ENCODE measurements at regions not wholly inside any gene's neighbourhood (a gene's known extent, or its start where the extent isn't known, plus 50 kb on each side); places are given as distances from the start of the nearest gene placed in this dataset.

DNA sequence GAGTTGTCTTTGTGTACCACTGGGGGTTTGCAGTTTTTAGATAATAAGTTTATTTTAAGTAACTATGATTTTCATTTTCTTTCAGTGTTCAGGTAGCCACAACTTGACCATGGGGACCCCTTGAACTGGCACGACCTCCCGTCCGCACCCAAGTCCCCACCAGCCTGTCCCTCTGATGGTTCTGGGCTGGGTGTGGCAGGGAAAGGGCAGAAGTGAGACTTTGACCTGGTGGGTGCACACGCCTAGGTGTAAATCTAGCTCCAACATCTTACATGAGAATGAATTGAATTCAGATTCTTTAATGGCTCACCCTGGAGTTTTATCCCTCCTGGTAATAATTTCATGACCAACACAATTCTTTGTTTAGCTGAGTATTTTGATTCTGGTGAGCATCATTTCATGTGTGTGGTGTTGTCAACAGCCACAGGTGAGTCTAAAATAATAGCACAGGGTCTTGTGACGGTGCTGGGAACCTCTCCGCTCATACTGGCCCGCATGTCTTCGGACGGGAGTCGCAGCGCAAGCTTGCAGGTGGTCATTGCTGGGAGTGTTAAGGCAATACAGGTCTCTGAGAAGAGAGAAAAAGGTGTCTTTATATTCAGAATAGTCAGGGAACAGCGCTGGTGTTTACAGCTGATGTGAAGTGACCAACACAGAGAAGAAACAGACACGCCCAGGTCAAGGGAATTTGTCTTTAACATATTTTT lies 50.8 kb upstream of the POFUT2 start:
- no peak overlapping the region for H3K27ac ChIP-seq (ENCODE audit: low read depth, low read length)

GRCh38 chr21:45339421-45340402 lies 52.0 kb upstream of the POFUT2 start:
- H3K27me3 ChIP-seq (ENCODE audit: control insufficient read depth in 5 of 5, insufficient read depth in 4 of 5, low read length in 5 of 5), result no peaks in the 10 kb centered on the region
- no peaks in the 10 kb centered on the region for H3K9me3 ChIP-seq (ENCODE audit: control insufficient read depth in 5 of 5, low read length in 5 of 5)
- no peak overlapping the region for H3K4me3 ChIP-seq (ENCODE audit: low read depth in 1 of 5, low read length in 5 of 5)
- peaks cover 0 to 28% (median 13%) of the 10 kb centered on the region in 5 donors for H3K4me1 ChIP-seq (ENCODE audit: control insufficient read depth in 5 of 5, insufficient read depth in 5 of 5, low read length in 5 of 5)
- no peak overlapping the region for H3K27ac ChIP-seq (ENCODE audit: low read depth, low read length)
- H3K36me3 ChIP-seq (ENCODE audit: control insufficient read depth in 5 of 5, insufficient read depth in 5 of 5, low read length in 5 of 5), result no peaks in the 10 kb centered on the region
- no peak overlapping the region for H3K9ac ChIP-seq (ENCODE audit: low read length in 5 of 5)

More for the DNA sequence above, 50.8 kb upstream of the POFUT2 start:
- peaks cover 0 to 28% (median 13%) of the 10 kb centered on the region in 5 donors for H3K4me1 ChIP-seq (ENCODE audit: control insufficient read depth in 5 of 5, insufficient read depth in 5 of 5, low read length in 5 of 5)
- no peaks in the 10 kb centered on the region for H3K36me3 ChIP-seq (ENCODE audit: control insufficient read depth in 5 of 5, insufficient read depth in 5 of 5, low read length in 5 of 5)
- no peaks in the 10 kb centered on the region for H3K27me3 ChIP-seq (ENCODE audit: control insufficient read depth in 5 of 5, insufficient read depth in 4 of 5, low read length in 5 of 5)
- H3K4me3 ChIP-seq (ENCODE audit: low read depth in 1 of 5, low read length in 5 of 5), result no peak overlapping the region
- no peaks in the 10 kb centered on the region for H3K9me3 ChIP-seq (ENCODE audit: control insufficient read depth in 5 of 5, low read length in 5 of 5)
- no peak overlapping the region for H3K9ac ChIP-seq (ENCODE audit: low read length in 5 of 5)

- peaks cover 0 to 28% (median 13%) of the 10 kb centered on the region in 5 donors for H3K4me1 ChIP-seq (ENCODE audit: control insufficient read depth in 5 of 5, insufficient read depth in 5 of 5, low read length in 5 of 5)
- H3K27ac ChIP-seq (ENCODE audit: low read depth, low read length), result no peak overlapping the region
- H3K36me3 ChIP-seq (ENCODE audit: control insufficient read depth in 5 of 5, insufficient read depth in 5 of 5, low read length in 5 of 5), result no peaks in the 10 kb centered on the region
- no peaks in the 10 kb centered on the region for H3K9me3 ChIP-seq (ENCODE audit: control insufficient read depth in 5 of 5, low read length in 5 of 5)
- no peaks in the 10 kb centered on the region for H3K27me3 ChIP-seq (ENCODE audit: control insufficient read depth in 5 of 5, insufficient read depth in 4 of 5, low read length in 5 of 5)
- no peak overlapping the region for H3K9ac ChIP-seq (ENCODE audit: low read length in 5 of 5)
- no peak overlapping the region for H3K4me3 ChIP-seq (ENCODE audit: low read depth in 1 of 5, low read length in 5 of 5)
These were observed 52.8 kb upstream of the POFUT2 start for GRCh38 chr21:45340515-45340914.

DNA sequence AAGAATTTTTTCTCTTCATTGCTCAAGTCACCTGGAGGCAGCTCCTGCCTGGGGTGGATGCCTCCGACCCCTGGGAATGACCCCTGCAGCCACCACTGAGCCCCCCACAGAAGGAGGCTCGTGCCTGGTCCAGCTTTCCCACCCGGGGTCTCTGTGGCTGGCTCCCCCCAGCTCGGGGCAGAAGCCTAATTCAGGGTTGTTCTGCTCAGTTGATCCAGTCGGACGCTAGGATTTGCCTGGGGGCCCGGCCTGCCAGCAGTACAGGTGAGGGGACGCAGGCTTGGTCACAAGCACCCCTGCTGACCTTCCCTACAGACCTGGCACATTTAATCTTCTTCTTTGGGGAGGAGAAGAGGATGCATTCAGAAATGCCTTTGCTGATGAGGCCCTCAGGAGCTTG lies 53.6 kb upstream of the POFUT2 start:
- H3K27ac ChIP-seq (ENCODE audit: low read depth, low read length), result no peak overlapping the region
- no peaks in the 10 kb centered on the region for H3K36me3 ChIP-seq (ENCODE audit: control insufficient read depth in 5 of 5, insufficient read depth in 5 of 5, low read length in 5 of 5)

GRCh38 chr21:45341779-45342178 lies 54.1 kb upstream of the POFUT2 start:
- H3K4me3 ChIP-seq (ENCODE audit: low read depth in 1 of 5, low read length in 5 of 5), result no peak overlapping the region
- H3K4me1 ChIP-seq (ENCODE audit: control insufficient read depth in 5 of 5, insufficient read depth in 5 of 5, low read length in 5 of 5), result peaks cover 0 to 25% (median 7%) of the 10 kb centered on the region in 5 donors
- no peaks in the 10 kb centered on the region for H3K36me3 ChIP-seq (ENCODE audit: control insufficient read depth in 5 of 5, insufficient read depth in 5 of 5, low read length in 5 of 5)
- H3K9ac ChIP-seq (ENCODE audit: low read length in 5 of 5), result no peak overlapping the region
- H3K9me3 ChIP-seq (ENCODE audit: control insufficient read depth in 5 of 5, low read length in 5 of 5), result no peaks in the 10 kb centered on the region
- H3K27me3 ChIP-seq (ENCODE audit: control insufficient read depth in 5 of 5, insufficient read depth in 4 of 5, low read length in 5 of 5), result no peaks in the 10 kb centered on the region
- no peak overlapping the region for H3K27ac ChIP-seq (ENCODE audit: low read depth, low read length)

More for the DNA sequence above, 53.6 kb upstream of the POFUT2 start:
- Histone ChIP-seq H3K27me3 (ENCODE audit: control insufficient read depth in 5 of 5, insufficient read depth in 4 of 5, low read length in 5 of 5) (no peaks in the 10 kb centered on the region), H3K9ac (ENCODE audit: low read length in 5 of 5) (no peak overlapping the region), H3K9me3 (ENCODE audit: control insufficient read depth in 5 of 5, low read length in 5 of 5) (no peaks in the 10 kb centered on the region), H3K4me1 (ENCODE audit: control insufficient read depth in 5 of 5, insufficient read depth in 5 of 5, low read length in 5 of 5) (peaks cover 0 to 28% (median 12%) of the 10 kb centered on the region in 5 donors), H3K4me3 (ENCODE audit: low read depth in 1 of 5, low read length in 5 of 5) (no peak overlapping the region)

GRCh38 chr21:45343891-45344290 lies 56.2 kb upstream of the POFUT2 start:
- Histone ChIP-seq H3K9ac (ENCODE audit: low read length in 5 of 5) (no peak overlapping the region), H3K36me3 (ENCODE audit: control insufficient read depth in 5 of 5, insufficient read depth in 5 of 5, low read length in 5 of 5) (no peaks in the 10 kb centered on the region), H3K27me3 (ENCODE audit: control insufficient read depth in 5 of 5, insufficient read depth in 4 of 5, low read length in 5 of 5) (peaks cover 0 to 6% (median 0%) of the 10 kb centered on the region in 5 donors), H3K27ac (ENCODE audit: low read depth, low read length) (no peak overlapping the region), H3K4me3 (ENCODE audit: low read depth in 1 of 5, low read length in 5 of 5) (no peak overlapping the region), H3K4me1 (ENCODE audit: control insufficient read depth in 5 of 5, insufficient read depth in 5 of 5, low read length in 5 of 5) (peaks cover 4 to 34% (median 14%) of the 10 kb centered on the region in 5 donors), H3K9me3 (ENCODE audit: control insufficient read depth in 5 of 5, low read length in 5 of 5) (no peaks in the 10 kb centered on the region)

- Histone ChIP-seq H3K4me1 (ENCODE audit: control insufficient read depth in 5 of 5, insufficient read depth in 5 of 5, low read length in 5 of 5) (peaks cover 4 to 39% (median 21%) of the 10 kb centered on the region in 5 donors), H3K36me3 (ENCODE audit: control insufficient read depth in 5 of 5, insufficient read depth in 5 of 5, low read length in 5 of 5) (no peaks in the 10 kb centered on the region), H3K27ac (ENCODE audit: low read depth, low read length) (no peak overlapping the region), H3K9me3 (ENCODE audit: control insufficient read depth in 5 of 5, low read length in 5 of 5) (no peaks in the 10 kb centered on the region), H3K27me3 (ENCODE audit: control insufficient read depth in 5 of 5, insufficient read depth in 4 of 5, low read length in 5 of 5) (peaks cover 0 to 6% (median 0%) of the 10 kb centered on the region in 5 donors), H3K9ac (ENCODE audit: low read length in 5 of 5) (no peak overlapping the region), H3K4me3 (ENCODE audit: low read depth in 1 of 5, low read length in 5 of 5) (no peak overlapping the region)
These were observed 56.9 kb upstream of the POFUT2 start for GRCh38 chr21:45344576-45344975.

DNA sequence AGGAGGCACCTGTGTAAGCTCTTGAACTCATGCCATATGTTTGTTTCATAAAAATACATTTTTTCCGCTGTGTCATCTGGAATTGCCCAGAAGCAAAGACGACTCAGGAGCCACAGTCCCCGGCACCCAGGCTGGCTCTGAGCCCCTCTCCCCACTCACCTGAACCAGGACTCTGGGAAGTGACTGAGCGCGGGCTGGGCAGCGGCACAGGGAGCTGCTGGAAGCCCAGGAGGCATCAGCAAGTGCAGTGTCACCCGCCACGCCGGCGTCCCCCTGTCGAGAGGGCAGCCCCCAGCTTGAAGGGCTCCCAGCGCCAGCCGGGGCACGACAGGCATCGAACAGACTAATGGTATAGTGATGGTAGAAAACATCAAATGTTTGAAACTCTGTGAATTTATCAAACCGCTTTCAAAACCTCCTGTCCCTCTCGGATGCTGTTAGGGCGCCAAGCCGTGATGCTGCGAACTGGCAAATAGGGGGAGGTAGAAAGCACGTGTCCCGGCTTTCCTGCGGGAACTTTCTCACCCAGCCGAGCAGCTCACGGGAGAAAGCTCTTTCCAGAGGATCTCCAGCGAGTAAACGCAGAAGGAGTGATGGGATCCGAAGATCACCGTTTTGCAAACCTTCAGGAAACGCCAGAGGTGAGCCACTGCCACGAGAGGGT lies 57.8 kb upstream of the COL18A1 start:
- Histone ChIP-seq H3K27me3 (ENCODE audit: control insufficient read depth in 5 of 5, insufficient read depth in 4 of 5, low read length in 5 of 5) (peaks cover 0 to 6% (median 0%) of the 10 kb centered on the region in 5 donors), H3K27ac (ENCODE audit: low read depth, low read length) (no peak overlapping the region), H3K9me3 (ENCODE audit: control insufficient read depth in 5 of 5, low read length in 5 of 5) (no peaks in the 10 kb centered on the region), H3K9ac (ENCODE audit: low read length in 5 of 5) (no peak overlapping the region), H3K36me3 (ENCODE audit: control insufficient read depth in 5 of 5, insufficient read depth in 5 of 5, low read length in 5 of 5) (no peaks in the 10 kb centered on the region), H3K4me1 (ENCODE audit: control insufficient read depth in 5 of 5, insufficient read depth in 5 of 5, low read length in 5 of 5) (peaks cover 16 to 48% (median 45%) of the 10 kb centered on the region in 5 donors), H3K4me3 (ENCODE audit: low read depth in 1 of 5, low read length in 5 of 5) (no peak overlapping the region)

DNA sequence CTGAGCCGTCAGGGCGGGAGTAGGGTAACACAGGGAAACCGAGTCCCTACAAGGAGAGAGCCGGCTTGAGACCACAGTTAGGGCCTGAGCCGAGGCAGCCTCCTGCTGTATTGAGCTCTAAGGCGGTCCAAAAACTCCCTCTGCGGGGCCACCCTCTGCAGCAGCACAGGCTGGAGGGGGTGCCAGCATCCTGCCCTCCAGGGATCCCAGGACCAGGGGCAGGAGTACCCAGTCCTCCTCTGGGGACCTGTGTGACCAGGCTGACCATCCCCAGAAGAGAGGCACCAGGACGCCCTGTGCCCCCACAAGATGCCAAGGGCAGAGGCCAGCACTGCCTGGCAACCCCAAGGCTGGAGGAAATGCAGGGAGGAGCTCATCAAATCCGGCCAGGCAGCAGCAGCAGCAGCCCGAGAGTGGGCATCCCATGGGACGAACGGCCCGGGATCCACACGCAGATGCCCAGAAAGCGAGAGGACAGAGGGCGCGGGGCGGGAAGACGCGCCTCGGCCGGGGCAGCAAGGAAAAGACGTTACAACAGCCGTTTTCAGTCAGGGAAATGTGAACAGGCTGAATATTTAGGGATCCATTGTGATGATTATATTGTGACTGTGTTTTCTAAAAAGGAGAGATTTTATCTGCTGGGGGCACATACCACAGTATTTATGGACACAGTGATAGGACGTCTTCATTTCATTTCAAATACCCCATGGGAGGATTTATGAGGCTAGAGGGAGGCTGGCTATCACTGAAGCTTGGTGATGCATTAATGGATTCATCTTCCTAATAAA lies 57.1 kb upstream of the COL18A1 start:
- peak overlapping the region; percentile 23 for H3K27ac ChIP-seq (ENCODE audit: low read depth, low read length)

More for the DNA sequence above, 57.1 kb upstream of the COL18A1 start:
- Histone ChIP-seq H3K9ac (ENCODE audit: low read length in 5 of 5) (no peak overlapping the region), H3K4me3 (ENCODE audit: low read depth in 1 of 5, low read length in 5 of 5) (no peak overlapping the region), H3K27me3 (ENCODE audit: control insufficient read depth in 5 of 5, insufficient read depth in 4 of 5, low read length in 5 of 5) (peaks cover 0 to 6% (median 0%) of the 10 kb centered on the region in 5 donors), H3K36me3 (ENCODE audit: control insufficient read depth in 5 of 5, insufficient read depth in 5 of 5, low read length in 5 of 5) (no peaks in the 10 kb centered on the region), H3K9me3 (ENCODE audit: control insufficient read depth in 5 of 5, low read length in 5 of 5) (no peaks in the 10 kb centered on the region), H3K4me1 (ENCODE audit: control insufficient read depth in 5 of 5, insufficient read depth in 5 of 5, low read length in 5 of 5) (peaks cover 16 to 54% (median 50%) of the 10 kb centered on the region in 5 donors)
